Endothelial cell (in vitro differentiated cells): ENCODE measurements at regions not wholly inside any gene's neighbourhood (a gene's known extent, or its start where the extent isn't known, plus 50 kb on each side); places are given as distances from the start of the nearest gene placed in this dataset.

Experiments
- DNase-seq: peaks from one replicate; pipeline ENCODE4 v3.0.0; 2021; ENCODE audit warnings: low spot score
- H3K27ac Mint-ChIP-seq: one replicate; pipeline ENCODE4 v1.8.0; 2021; ENCODE audit warnings: mixed read lengths, inconsistent platforms; ENCODE audit not compliant: unreplicated experiment
- H3K27me3 Mint-ChIP-seq: one replicate; pipeline ENCODE4 v1.8.0; 2021; ENCODE audit warnings: mild to moderate bottlenecking, moderate library complexity, mixed read lengths, inconsistent platforms; ENCODE audit not compliant: unreplicated experiment
- H3K36me3 Mint-ChIP-seq: one replicate; pipeline ENCODE4 v1.8.0; 2021; ENCODE audit warnings: mild to moderate bottlenecking, low read depth, mixed read lengths, inconsistent platforms; ENCODE audit not compliant: unreplicated experiment
- H3K4me1 Mint-ChIP-seq: one replicate; pipeline ENCODE4 v1.8.0; 2021; ENCODE audit warnings: mild to moderate bottlenecking, mixed read lengths, inconsistent platforms; ENCODE audit not compliant: unreplicated experiment
- H3K4me3 Mint-ChIP-seq: one replicate; pipeline ENCODE4 v1.8.0; 2021; ENCODE audit warnings: mild to moderate bottlenecking, mixed read lengths, inconsistent platforms; ENCODE audit not compliant: unreplicated experiment
- H3K9me3 Mint-ChIP-seq: one replicate; pipeline ENCODE4 v1.8.0; 2021; ENCODE audit warnings: mixed read lengths, inconsistent platforms; ENCODE audit not compliant: unreplicated experiment
- CTCF ChIP-seq: fragments of 200-600 bp; sonication (generic); IDR thresholded peaks from one replicate; pipeline ENCODE4 v1.5.0; 2021; ENCODE audit warnings: antibody characterized with exemption; ENCODE audit not compliant: unreplicated experiment

DNA sequence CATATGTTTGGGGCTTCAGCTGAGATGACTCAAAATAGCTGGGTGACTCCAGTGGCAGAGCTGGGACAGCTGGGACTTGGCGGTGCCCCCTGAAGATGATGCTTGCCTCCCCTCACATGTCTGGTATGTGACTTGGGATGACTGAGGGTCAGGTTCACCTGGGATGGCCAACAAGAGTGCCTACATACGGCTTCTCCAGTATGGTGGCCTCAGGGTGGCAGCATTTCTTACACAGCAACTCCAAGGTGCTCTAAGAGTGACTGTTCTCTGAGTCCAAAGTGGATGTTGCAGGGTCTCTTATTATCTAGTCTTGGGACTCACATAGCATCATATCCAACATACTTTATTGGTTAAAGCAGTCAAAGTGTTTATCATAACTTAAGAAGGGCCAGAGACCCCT is 87.8 kb upstream of the CENPW start:
- Mint-ChIP-seq H3K36me3 (no peaks in the 10 kb centered on the region), H3K27me3 (peaks cover 2% of the 10 kb centered on the region), H3K27ac (no peak overlapping the region), H3K9me3 (no peaks in the 10 kb centered on the region), H3K4me1 (peaks cover 9% of the 10 kb centered on the region), H3K4me3 (no peak overlapping the region)
- TF ChIP-seq CTCF: no peak
- no peak for DNase-seq

DNA sequence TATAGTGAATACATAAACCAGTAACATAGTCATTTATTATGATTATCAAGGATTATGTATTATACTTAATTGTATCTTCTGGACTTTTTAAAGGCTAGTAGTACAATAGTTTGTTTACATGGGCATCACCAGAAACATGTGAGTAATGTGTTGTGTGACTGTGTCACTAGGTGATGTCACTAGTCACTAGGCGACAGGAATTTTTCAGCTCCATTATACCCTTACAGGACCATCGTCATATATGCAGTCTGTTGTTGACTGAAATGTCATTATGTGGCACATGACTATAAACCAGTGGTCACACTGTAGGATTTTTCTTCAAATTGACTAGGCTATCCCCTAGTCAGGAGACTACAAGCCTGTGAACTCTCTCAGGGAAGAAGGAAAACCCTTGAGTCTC is 86.5 kb upstream of the CENPW start:
- no peak overlapping the region for H3K27ac Mint-ChIP-seq
- H3K36me3 Mint-ChIP-seq: no peaks in the 10 kb centered on the region
- no peaks in the 10 kb centered on the region for H3K9me3 Mint-ChIP-seq
- peaks cover 9% of the 10 kb centered on the region for H3K4me1 Mint-ChIP-seq
- H3K27me3 Mint-ChIP-seq: peaks cover 2% of the 10 kb centered on the region
- H3K4me3 Mint-ChIP-seq: no peak overlapping the region
- TF ChIP-seq CTCF: no peak
- DNase-seq: no peak

GRCh38 chr6:126258150-126258549 is 81.8 kb upstream of the CENPW start:
- Mint-ChIP-seq H3K27me3 (no peaks in the 10 kb centered on the region), H3K36me3 (no peaks in the 10 kb centered on the region), H3K4me1 (peaks cover 12% of the 10 kb centered on the region), H3K4me3 (no peak overlapping the region), H3K9me3 (no peaks in the 10 kb centered on the region), H3K27ac (no peak overlapping the region)
- no peak for TF ChIP-seq CTCF
- DNase-seq: no peak

- H3K4me3 Mint-ChIP-seq: no peak overlapping the region
- H3K9me3 Mint-ChIP-seq: no peaks in the 10 kb centered on the region
- H3K27me3 Mint-ChIP-seq: no peaks in the 10 kb centered on the region
- H3K4me1 Mint-ChIP-seq: peaks cover 8% of the 10 kb centered on the region
- TF ChIP-seq CTCF: no peak
- H3K27ac Mint-ChIP-seq: no peak overlapping the region
- no peaks in the 10 kb centered on the region for H3K36me3 Mint-ChIP-seq
- DNase-seq: no peak
These were observed 78.0 kb upstream of the CENPW start for GRCh38 chr6:126261792-126262421.

DNA sequence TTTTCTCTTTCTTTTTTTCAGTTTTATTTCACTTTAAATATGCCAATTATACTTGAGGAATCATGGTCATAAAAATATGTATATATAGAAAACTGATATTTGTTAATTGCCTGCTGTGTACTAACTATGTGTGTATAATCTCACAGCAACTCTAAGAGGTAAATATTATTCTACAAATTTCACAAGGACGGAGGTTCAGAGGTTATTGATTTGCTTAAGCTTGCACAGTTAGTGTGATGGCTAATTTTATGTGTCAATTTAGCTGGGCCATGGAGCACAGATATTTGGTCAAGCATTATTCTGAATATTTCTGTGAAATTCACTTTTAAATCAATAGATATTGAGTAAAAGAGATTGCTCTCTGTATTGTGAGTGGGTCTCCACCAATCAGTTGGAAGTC is 75.7 kb upstream of the CENPW start:
- peaks cover 8% of the 10 kb centered on the region for H3K4me1 Mint-ChIP-seq

More for the DNA sequence above, 75.7 kb upstream of the CENPW start:
- H3K27me3 Mint-ChIP-seq: no peaks in the 10 kb centered on the region
- no peak for DNase-seq
- no peak overlapping the region for H3K4me3 Mint-ChIP-seq
- H3K27ac Mint-ChIP-seq: no peak overlapping the region
- TF ChIP-seq CTCF: no peak
- H3K36me3 Mint-ChIP-seq: no peaks in the 10 kb centered on the region
- H3K9me3 Mint-ChIP-seq: no peaks in the 10 kb centered on the region
